GM12865 (cell line): ENCODE measurements at regions not wholly inside any gene's neighbourhood (a gene's known extent, or its start where the extent isn't known, plus 50 kb on each side); places are given as distances from the start of the nearest gene placed in this dataset.

Experiments
- DNase-seq: peaks from one replicate; pipeline ENCODE4 v3.0.0; 2010; ENCODE audit warnings: low read depth
- H3K4me3 ChIP-seq: 2 replicates; pipeline ENCODE4 v1.5.1; 2011; ENCODE audit warnings: mild to moderate bottlenecking, low read depth, low read length, control low read depth
- CTCF ChIP-seq: IDR thresholded peaks from 2 replicates; pipeline ENCODE4 v1.5.1; 2011; ENCODE audit warnings: low read length, control low read depth, low read depth, inconsistent platforms; ENCODE audit not compliant: insufficient read depth; ENCODE audit errors: missing control alignments

GRCh38 chr2:60290509-60290908, 262.9 kb downstream of the BCL11A start:
- no peak overlapping the region for H3K4me3 ChIP-seq
- no peak for TF ChIP-seq CTCF
- DNase-seq, result no peak

- no peak for TF ChIP-seq CTCF
- DNase-seq, result peak; percentile 29
- no peak overlapping the region for H3K4me3 ChIP-seq
Observed at GRCh38 chr2:60285626-60286316, 267.7 kb downstream of the BCL11A start.

GRCh38 chr2:60283626-60284025, 269.8 kb downstream of the BCL11A start:
- no peak overlapping the region for H3K4me3 ChIP-seq
- DNase-seq, result no peak
- TF ChIP-seq CTCF, result no peak

- TF ChIP-seq CTCF, result no peak
- DNase-seq, result no peak
- H3K4me3 ChIP-seq, result no peak overlapping the region
Observed at GRCh38 chr2:60282886-60283285, 270.6 kb downstream of the BCL11A start.

- no peak for TF ChIP-seq CTCF
Observed at GRCh38 chr2:60281730-60282129, 271.7 kb downstream of the BCL11A start.

GRCh38 chr2:60280238-60280637, 273.2 kb downstream of the BCL11A start:
- H3K4me3 ChIP-seq, result no peak overlapping the region
- DNase-seq, result no peak
- TF ChIP-seq CTCF, result no peak

More at GRCh38 chr2:60281730-60282129, 271.7 kb downstream of the BCL11A start:
- DNase-seq, result no peak
- H3K4me3 ChIP-seq, result no peak overlapping the region

GRCh38 chr2:60278906-60279305, 274.5 kb downstream of the BCL11A start:
- TF ChIP-seq CTCF, result no peak
- H3K4me3 ChIP-seq, result no peak overlapping the region
- DNase-seq, result no peak
